Right cardiac atrium (tissue), 5 donors: ENCODE measurements at regions not wholly inside any gene's neighbourhood (a gene's known extent, or its start where the extent isn't known, plus 50 kb on each side); places are given as distances from the start of the nearest gene placed in this dataset.

Experiments used
- ATAC-seq, 2 donors: fragments of 200-7000 bp; cut with Tn5 transposase; one replicate each; pipeline versions ENCODE4 v1.8.0 to v1.9.1; 2020; ENCODE audit warnings: moderate library complexity in 2 of 2, mild to moderate bottlenecking in 1 of 2
- DNase-seq, 3 donors: peaks; one replicate each; pipeline ENCODE4 v3.0.0-alpha.2; 2020
- H3K27ac ChIP-seq: one replicate; pipeline ENCODE4 v1.5.1; 2013; ENCODE audit warnings: mild to moderate bottlenecking, low read length, control low read depth, moderate library complexity
- H3K27me3 ChIP-seq: one replicate; pipeline ENCODE4 v1.6.1; 2013; ENCODE audit not compliant: control insufficient read depth, insufficient read depth
- H3K4me1 ChIP-seq: one replicate; pipeline ENCODE4 v1.6.1; 2013; ENCODE audit warnings: low read length; ENCODE audit not compliant: control insufficient read depth, insufficient read depth
- H3K4me3 ChIP-seq: one replicate; pipeline ENCODE4 v1.5.1; 2013; ENCODE audit warnings: low read length, control low read depth
- H3K9me3 ChIP-seq: one replicate; pipeline ENCODE4 v1.6.1; 2013; ENCODE audit warnings: low read length; ENCODE audit not compliant: control insufficient read depth
- WGBS: extraction: QIAGEN DNeasy Blood & Tissue Kit; methylation state at CpG from one replicate; pipeline ENCODE4 v1.1.7; 2013; 5-methylcytosine and 5-hydroxymethylcytosine counted together
- intact Hi-C, 4 donors: fragments of 100-400 bp; cut with DNase I; formaldehyde crosslinking; loops; one replicate each; pipeline versions ENCODE4 v1.11.0 to v1.14.0; 2022 to 2023
- donor health status: healthy with polysubstance abuse.
- donor health status: DM: no; HTN: yes; CAD: no.
- donor health status: DM: no; HTN: no; CAD: no.
- donor health status: DM: no; HTN: yes; CAD: no; lungs with severe emphysema.
- donor health status: DM: yes; HTN: yes; CAD: no.

DNA sequence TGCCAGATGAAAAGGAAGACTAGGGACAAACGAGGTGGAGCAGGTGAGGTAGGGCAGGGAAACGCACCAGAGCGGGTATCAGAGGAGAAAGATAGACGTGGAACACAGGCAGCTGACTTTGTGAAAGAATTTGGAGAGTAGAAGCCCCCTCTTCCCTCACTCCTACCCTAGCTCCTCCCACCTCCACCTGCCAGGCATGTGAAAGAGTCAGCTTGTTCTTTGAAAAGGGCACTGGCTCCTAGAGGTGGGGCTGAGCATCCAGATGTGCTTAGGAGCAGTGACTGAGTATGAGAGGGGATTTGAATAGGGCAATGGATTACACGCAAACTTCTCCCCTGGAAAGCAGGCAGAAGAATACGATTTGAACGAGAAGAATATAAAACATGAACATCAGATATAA, 174.2 kb upstream of the INHBA start:
- intact Hi-C loops, result no loop called here
- H3K27me3 ChIP-seq, result no peaks in the 10 kb centered on the region
- no peaks in the 10 kb centered on the region for H3K9me3 ChIP-seq
- H3K4me3 ChIP-seq, result no peak overlapping the region
- ATAC-seq (no peak), DNase-seq (no peak)
- no peaks in the 10 kb centered on the region for H3K4me1 ChIP-seq
- WGBS, result 85% methylated on average over 7 of the region's 7 CpGs
- H3K27ac ChIP-seq, result no peak overlapping the region

DNA sequence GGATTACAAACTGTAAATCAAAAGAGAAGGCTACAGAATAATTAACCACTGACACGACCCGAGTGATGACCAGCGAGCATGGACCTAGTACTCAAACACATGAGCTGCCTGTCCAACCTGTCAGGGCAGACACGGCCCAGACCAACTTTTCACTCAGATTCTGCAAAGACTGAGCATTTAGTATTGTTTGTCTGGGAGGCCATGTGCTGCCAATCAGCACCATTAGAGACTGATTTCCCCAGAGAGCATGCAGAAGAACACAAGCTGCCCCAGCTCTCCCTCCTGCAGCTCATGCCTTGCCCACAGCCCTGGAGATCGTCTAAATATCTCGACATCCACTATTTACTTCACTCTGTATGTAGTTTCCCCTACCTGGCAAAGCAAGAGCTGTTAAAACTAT, 172.6 kb upstream of the INHBA start:
- Histone ChIP-seq H3K4me1 (no peaks in the 10 kb centered on the region), H3K27me3 (no peaks in the 10 kb centered on the region), H3K4me3 (no peak overlapping the region), H3K9me3 (no peaks in the 10 kb centered on the region), H3K27ac (no peak overlapping the region)
- DNase-seq (no peak), ATAC-seq (no peak)
- WGBS, result 73% methylated on average over 6 of the region's 6 CpGs
- intact Hi-C loops, result no loop called here

DNA sequence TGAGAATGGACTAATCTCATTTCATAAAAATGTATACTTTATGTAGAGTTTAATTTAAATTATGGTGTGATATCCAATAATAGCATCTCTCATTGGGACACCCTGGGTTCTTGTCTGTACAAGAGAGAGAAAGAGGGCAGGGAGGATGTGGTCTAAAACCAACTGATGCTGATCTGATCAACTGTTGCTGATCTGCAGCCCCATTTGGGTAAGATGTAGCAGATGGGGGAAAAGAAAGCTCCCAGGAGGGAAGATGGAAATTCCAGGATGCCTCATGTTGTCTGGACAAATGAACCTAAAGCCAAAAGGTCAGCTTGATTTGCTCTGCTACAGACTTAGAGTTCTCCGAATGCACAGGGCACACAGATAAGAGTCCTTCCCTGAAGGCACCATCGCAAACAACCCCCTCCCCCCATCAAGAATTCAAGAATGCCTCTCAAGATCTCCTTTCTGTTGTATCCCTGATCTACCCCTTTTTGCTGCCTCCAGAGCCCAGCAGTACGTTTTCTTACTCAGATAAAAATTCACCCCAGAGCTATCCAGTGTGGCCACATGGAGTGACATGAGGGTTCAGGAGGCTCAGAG, 171.4 kb upstream of the INHBA start:
- 59% methylated on average over 3 of the region's 3 CpGs for WGBS
- no peaks in the 10 kb centered on the region for H3K9me3 ChIP-seq
- H3K4me3 ChIP-seq, result no peak overlapping the region
- DNase-seq (no peak), ATAC-seq (no peak)
- H3K27me3 ChIP-seq, result no peaks in the 10 kb centered on the region
- H3K4me1 ChIP-seq, result no peaks in the 10 kb centered on the region
- intact Hi-C loops, result no loop called here
- H3K27ac ChIP-seq, result no peak overlapping the region

DNA sequence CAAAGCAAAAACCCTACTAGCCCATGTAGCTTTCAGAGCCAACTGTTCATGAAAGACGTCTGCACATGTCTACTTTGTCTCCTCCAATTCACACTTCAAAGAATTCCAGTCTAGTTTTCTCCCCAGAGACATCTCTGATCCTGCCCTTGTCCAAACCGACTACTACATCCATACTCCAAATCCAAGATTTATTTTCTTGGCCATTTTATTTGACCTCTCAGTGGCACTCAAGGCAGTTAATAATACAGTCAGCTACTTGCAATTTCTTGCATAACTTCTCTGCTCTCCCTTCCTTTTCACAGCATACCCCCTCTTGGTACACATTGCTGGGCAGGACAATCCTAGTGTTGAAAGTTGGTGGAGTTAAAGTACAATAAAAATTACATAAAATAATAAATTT, 170.9 kb upstream of the INHBA start:
- Histone ChIP-seq H3K4me3 (no peak overlapping the region), H3K27ac (no peak overlapping the region), H3K4me1 (no peaks in the 10 kb centered on the region), H3K27me3 (no peaks in the 10 kb centered on the region), H3K9me3 (no peaks in the 10 kb centered on the region)
- WGBS, result 49% methylated on average over 2 of the region's 2 CpGs
- intact Hi-C loops, result no loop called here
- DNase-seq (no peak), ATAC-seq (no peak)

DNA sequence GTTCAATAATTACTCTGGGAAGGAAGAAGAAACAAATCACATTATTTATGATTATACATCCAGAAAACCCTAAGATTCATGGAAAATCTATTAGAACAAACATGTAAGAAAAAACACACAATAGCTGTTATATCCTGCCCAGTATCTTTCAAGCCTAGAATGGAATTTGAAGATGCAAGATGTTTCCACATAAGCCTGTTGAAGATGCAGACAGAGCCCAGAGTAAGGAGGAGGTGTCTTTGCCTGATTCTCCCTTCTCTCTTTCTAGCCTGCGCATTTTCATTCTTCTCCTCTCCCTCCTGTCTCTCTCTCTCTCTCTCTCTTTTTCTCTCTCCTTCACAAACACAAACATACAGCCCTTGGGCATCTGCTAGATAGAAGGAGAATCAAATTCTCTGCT, 170.1 kb upstream of the INHBA start:
- intact Hi-C loops, result no loop called here

DNA sequence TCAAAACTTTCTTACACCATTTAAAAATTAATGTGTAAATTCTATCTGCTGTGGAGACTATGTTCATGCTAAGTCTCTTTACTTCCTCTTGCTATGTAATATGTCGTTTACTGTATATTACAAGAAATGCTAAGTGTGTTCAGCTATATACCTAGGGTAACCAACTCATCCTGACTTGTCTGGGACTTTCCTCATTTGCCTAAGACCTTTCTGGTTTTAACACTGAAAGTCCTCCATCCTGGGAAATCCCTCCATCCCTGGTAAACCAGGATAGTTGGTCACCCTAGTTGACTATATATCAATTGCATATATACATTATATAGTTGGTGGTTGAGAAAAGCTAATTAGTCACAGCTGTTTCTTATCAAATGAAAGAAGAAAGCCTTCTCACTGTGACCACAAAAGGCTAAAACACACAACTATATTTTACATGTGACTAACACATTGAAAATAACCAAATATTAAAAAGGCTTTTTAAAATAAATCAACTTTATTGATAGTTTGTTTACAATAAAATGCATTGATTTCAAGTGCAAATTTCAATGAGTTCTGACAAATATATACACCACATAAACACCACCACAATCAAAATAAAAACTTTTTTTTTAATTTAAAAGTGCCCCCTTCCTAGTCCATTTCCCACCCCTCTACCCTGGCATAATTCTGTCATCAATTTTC, 167.7 kb upstream of the INHBA start:
- H3K27ac ChIP-seq, result no peak overlapping the region
- 77% methylated on average over 1 of the region's 1 CpG for WGBS

More for the DNA sequence above, 170.1 kb upstream of the INHBA start:
- no peak for DNase-seq
- H3K4me3 ChIP-seq, result no peak overlapping the region
- no peaks in the 10 kb centered on the region for H3K9me3 ChIP-seq
- no peaks in the 10 kb centered on the region for H3K27me3 ChIP-seq
- no peak overlapping the region for H3K27ac ChIP-seq
- no peaks in the 10 kb centered on the region for H3K4me1 ChIP-seq
- no peak for ATAC-seq
- 91% methylated on average over 1 of the region's 1 CpG for WGBS

DNA sequence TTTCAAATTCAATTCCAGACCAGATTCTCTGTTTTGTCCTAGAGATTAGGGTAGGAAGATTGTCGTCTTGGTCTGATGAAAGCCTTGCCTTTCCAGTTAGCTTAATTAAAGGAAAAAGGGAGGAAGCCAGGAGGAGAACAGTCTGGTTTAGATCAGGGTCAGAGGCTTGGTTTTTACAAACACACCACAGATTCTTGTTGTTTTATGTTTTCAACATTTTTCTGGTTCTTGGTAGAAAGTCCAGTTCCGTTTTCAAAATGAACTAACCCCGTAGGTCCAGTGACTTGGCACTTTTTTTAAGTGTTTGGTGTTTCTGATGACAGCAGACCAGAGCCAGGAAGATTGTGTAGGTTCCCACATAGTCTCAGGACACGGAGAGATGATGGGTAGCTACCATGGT, 167.1 kb upstream of the INHBA start:
- ATAC-seq, result no peak
- 28% methylated on average over 4 of the region's 4 CpGs for WGBS
- H3K27ac ChIP-seq, result no peak overlapping the region

More for the DNA sequence above, 167.7 kb upstream of the INHBA start:
- intact Hi-C loops, result no loop called here
- DNase-seq, result no peak
- Histone ChIP-seq H3K4me1 (no peaks in the 10 kb centered on the region), H3K27me3 (no peaks in the 10 kb centered on the region), H3K9me3 (peaks cover 2% of the 10 kb centered on the region), H3K4me3 (no peak overlapping the region)
- ATAC-seq, result no peak

DNA sequence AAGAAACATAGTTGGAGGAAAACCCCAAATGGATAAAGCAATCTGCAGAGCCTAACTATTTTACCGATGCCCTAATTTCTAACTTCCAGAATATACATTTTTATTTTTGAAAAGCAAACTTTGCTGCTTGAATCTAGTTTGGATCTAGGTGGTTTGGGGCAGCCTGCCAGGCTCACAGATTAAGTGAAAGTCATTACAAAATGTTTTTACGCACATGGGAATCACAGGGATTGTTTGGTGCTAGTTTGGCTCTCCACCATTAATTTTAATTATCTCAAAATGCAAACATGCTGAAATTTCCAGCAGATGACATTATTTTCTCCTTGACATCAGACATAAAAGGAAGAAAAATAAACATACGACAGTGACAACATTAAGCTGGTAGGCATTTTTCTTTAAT, 166.7 kb upstream of the INHBA start:
- Histone ChIP-seq H3K9me3 (peaks cover 2% of the 10 kb centered on the region), H3K4me1 (no peaks in the 10 kb centered on the region), H3K4me3 (no peak overlapping the region), H3K27me3 (no peaks in the 10 kb centered on the region), H3K27ac (no peak overlapping the region)
- no peak for ATAC-seq
- peak in 1 of 3 donors; percentile 77 for DNase-seq
- intact Hi-C loops, result no loop called here
- 44% methylated on average over 3 of the region's 3 CpGs for WGBS

More for the DNA sequence above, 167.1 kb upstream of the INHBA start:
- Histone ChIP-seq H3K9me3 (peaks cover 2% of the 10 kb centered on the region), H3K4me3 (no peak overlapping the region), H3K27me3 (no peaks in the 10 kb centered on the region), H3K4me1 (no peaks in the 10 kb centered on the region)
- DNase-seq, result no peak
- intact Hi-C loops, result no loop called here

DNA sequence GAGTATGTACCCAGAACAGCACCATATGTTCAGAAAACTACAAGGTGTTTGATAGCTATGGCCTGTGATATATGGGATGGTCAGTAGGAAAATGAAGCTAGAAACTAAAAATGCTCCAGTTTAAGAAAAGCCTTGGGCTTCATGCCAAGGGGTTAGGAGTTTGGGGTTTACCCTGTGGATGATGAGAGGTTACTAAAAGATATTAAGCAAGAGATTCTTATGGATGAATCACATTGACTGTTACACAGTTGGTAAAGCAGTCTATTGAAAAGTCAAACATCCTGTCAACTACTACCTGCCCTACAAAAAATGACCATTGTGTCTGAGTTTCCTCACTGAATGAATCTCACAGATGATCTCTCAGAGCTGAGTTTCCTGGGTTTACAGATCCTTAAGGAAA, 166.2 kb upstream of the INHBA start:
- DNase-seq, result no peak
- intact Hi-C loops, result no loop called here
- H3K27ac ChIP-seq, result no peak overlapping the region
- H3K4me3 ChIP-seq, result no peak overlapping the region
- no peaks in the 10 kb centered on the region for H3K4me1 ChIP-seq
- peaks cover 2% of the 10 kb centered on the region for H3K9me3 ChIP-seq
- ATAC-seq, result no peak
- no peaks in the 10 kb centered on the region for H3K27me3 ChIP-seq

DNA sequence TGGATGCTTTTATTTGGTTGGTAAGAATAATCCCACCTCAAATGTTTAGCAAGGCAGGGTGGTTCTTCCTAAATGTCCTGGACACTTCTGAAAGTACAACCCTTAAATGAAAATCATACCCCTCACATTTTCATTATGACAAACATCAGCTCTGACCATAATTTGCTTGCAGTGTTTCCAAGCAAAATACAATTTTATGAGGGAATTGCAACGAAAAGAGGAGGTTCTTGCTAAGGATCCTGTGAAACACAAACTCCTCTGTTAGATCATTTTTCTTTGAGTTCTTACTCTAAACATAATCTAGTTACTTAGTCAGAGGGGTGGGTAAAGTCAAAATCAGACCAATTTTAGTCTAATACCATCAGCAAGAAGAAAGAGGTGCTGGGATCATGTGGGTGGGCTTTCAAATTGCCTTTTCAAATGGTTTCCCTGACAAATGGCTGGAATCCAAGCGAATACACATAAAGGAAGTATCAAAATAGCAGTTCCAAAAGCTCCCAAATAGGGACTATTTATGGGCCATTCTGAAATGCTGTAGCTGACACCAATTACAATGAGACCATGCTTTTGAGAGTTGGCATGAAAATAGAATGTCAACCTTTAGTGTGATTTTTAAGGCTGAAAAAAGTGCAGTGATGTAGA, 164.9 kb upstream of the INHBA start:
- intact Hi-C loops, result no loop called here
- Histone ChIP-seq H3K27ac (no peak overlapping the region), H3K4me1 (no peaks in the 10 kb centered on the region), H3K9me3 (peaks cover 2% of the 10 kb centered on the region), H3K27me3 (no peaks in the 10 kb centered on the region), H3K4me3 (no peak overlapping the region)
- DNase-seq (no peak), ATAC-seq (no peak)
- WGBS, result 40% methylated on average over 2 of the region's 2 CpGs

DNA sequence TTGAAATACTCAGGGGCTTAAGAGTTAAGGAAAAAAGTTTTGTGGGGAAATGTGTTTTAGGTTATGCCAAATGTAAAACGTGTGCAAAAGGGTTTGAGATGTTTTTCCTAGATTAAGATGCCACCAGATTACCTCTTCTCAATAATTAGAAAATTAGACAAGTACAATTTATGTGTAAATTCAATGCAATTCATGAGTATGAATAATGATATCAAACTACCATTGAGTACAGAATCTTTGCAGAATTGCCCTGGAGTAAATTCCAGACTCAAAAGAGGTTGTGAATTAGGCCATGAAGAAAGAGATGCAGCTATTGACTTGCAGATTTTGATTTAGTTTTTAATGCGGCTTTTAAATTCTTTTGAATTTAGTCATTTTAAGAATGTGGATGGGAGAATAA, 159.4 kb upstream of the INHBA start:
- Histone ChIP-seq H3K27ac (no peak overlapping the region), H3K27me3 (no peaks in the 10 kb centered on the region), H3K4me1 (no peaks in the 10 kb centered on the region), H3K4me3 (no peak overlapping the region), H3K9me3 (peaks cover 2% of the 10 kb centered on the region)
- intact Hi-C loops, result no loop called here
- ATAC-seq, result no peak
- 67% methylated on average over 2 of the region's 2 CpGs for WGBS
- DNase-seq, result no peak
